Endothelial cell of umbilical vein (primary cell): ENCODE measurements at regions not wholly inside any gene's neighbourhood (a gene's known extent, or its start where the extent isn't known, plus 50 kb on each side); places are given as distances from the start of the nearest gene placed in this dataset.

ENCODE experiments used
- BruUV-seq: library from RNA; stranded (reverse); fragments of 400-500 nt; replicated peaks from 2 replicates; lab custom pipeline; 2021; lab: Mats Ljungman, UMichigan
- CTCF ChIA-PET: fragments of 300-600, 350-600 bp; sonication (Branson Sonifier 250); formaldehyde crosslinking; loops from one replicate; lab custom pipeline; 2021; ENCODE audit warnings: antibody characterized with exemption, inconsistent platforms; lab: Charles Lee
- POLR2A ChIA-PET: fragments of 300-600, 350-600 bp; sonication (Branson Sonifier 250); formaldehyde crosslinking; loops from one replicate; lab custom pipeline; 2021; ENCODE audit warnings: antibody characterized with exemption, inconsistent platforms; lab: Charles Lee
- DNase-seq: peaks from one replicate; pipeline ENCODE4 v3.0.0-alpha.2; 2011; ENCODE audit warnings: low read depth, low spot score
- FAIRE-seq: peaks from 2 replicates; lab custom pipeline; 2011; peaks lifted over from hg19 to GRCh38; lab: Jason Lieb, UNC
- H2AFZ ChIP-seq: 2 replicates; pipeline ENCODE4 v1.6.0; 2012; ENCODE audit warnings: low read depth, low read length, control low read depth, inconsistent platforms
- H3K27ac ChIP-seq: 2 replicates; pipeline ENCODE4 v1.5.1; 2011; ENCODE audit warnings: low read depth, mild to moderate bottlenecking, control low read depth, low read length, moderate library complexity; ENCODE audit not compliant: insufficient read depth
- H3K27me3 ChIP-seq, 2 experiments: 2 replicates each; pipeline versions ENCODE4 v1.6.0 to v1.6.1; 2011; ENCODE audit warnings: low read length in 2 of 2, mixed read lengths in 1 of 2; ENCODE audit not compliant: control insufficient read depth in 2 of 2, insufficient read depth in 2 of 2
- H3K36me3 ChIP-seq, 2 experiments: 2 replicates in 1 of 2; 3 replicates in 1 of 2; pipeline ENCODE4 v1.5.1; 2011; ENCODE audit warnings: low read length in 2 of 2, mild to moderate bottlenecking in 1 of 2, moderate library complexity in 1 of 2; ENCODE audit not compliant: control insufficient read depth in 2 of 2, insufficient read depth in 2 of 2; ENCODE audit errors: extremely low read depth in 1 of 2
- H3K4me1 ChIP-seq: 3 replicates; pipeline ENCODE4 v1.5.1; 2011; ENCODE audit warnings: mild to moderate bottlenecking, low read length; ENCODE audit not compliant: control insufficient read depth, insufficient read depth; ENCODE audit errors: extremely low read depth
- H3K4me2 ChIP-seq: 2 replicates; pipeline ENCODE4 v1.6.1; 2011; ENCODE audit warnings: low read length, control low read depth, mixed read lengths; ENCODE audit not compliant: insufficient read depth
- H3K4me3 ChIP-seq, 3 experiments: fragments of 200-600 bp in 1 of 3; sonication (generic), shearing (Covaris generic) in 1 of 3; replicated peaks in 1 of 3; 2 replicates each; pipeline ENCODE4 v1.5.1; 2011 to 2016; ENCODE audit warnings: control low read depth in 3 of 3, low read length in 3 of 3, mild to moderate bottlenecking in 2 of 3, inconsistent platforms in 1 of 3, low read depth in 1 of 3, moderate library complexity in 1 of 3; ENCODE audit not compliant: insufficient read depth in 1 of 3
- H3K79me2 ChIP-seq: 2 replicates; pipeline ENCODE4 v1.6.0; 2012; ENCODE audit warnings: low read length, inconsistent platforms; ENCODE audit not compliant: control insufficient read depth, insufficient read depth
- H3K9ac ChIP-seq: replicated peaks from 2 replicates; pipeline ENCODE3; 2011; ENCODE audit warnings: low read length, control low read depth; ENCODE audit not compliant: insufficient read depth; ENCODE audit errors: extremely low read depth
- H3K9me1 ChIP-seq: replicated peaks from 3 replicates; pipeline ENCODE4 v1.6.0; 2011; ENCODE audit warnings: mild to moderate bottlenecking, low read length; ENCODE audit not compliant: control insufficient read depth, insufficient read depth; ENCODE audit errors: extremely low read depth
- H3K9me3 ChIP-seq: replicated peaks from 2 replicates; pipeline ENCODE4 v1.5.1; 2012; ENCODE audit warnings: low read length, inconsistent platforms; ENCODE audit not compliant: control insufficient read depth, insufficient read depth
- H4K20me1 ChIP-seq: replicated peaks from 2 replicates; pipeline ENCODE3; 2011; ENCODE audit warnings: mild to moderate bottlenecking, low read length; ENCODE audit not compliant: control insufficient read depth, insufficient read depth; ENCODE audit errors: extremely low read depth
- CTCF ChIP-seq, 2 donors: IDR thresholded peaks; 1 replicate in 1 of 2; 2 replicates in 1 of 2; pipeline ENCODE4 v1.5.1; 2011; ENCODE audit warnings: low read length in 2 of 2, mild to moderate bottlenecking in 2 of 2, moderate library complexity in 2 of 2, control low read depth in 1 of 2, inconsistent platforms in 1 of 2, low read depth in 1 of 2; ENCODE audit not compliant: insufficient read depth in 1 of 2; ENCODE audit errors: extremely low read depth in 1 of 2
- EZH2 ChIP-seq: IDR thresholded peaks from 2 replicates; pipeline ENCODE4 v1.6.1; 2012; ENCODE audit warnings: borderline replicate concordance, low read depth, mild to moderate bottlenecking, moderate library complexity, low read length, inconsistent platforms; ENCODE audit not compliant: severe bottlenecking
- FOS ChIP-seq: IDR thresholded peaks from 2 replicates; pipeline ENCODE4 v1.6.1; 2011; ENCODE audit warnings: mild to moderate bottlenecking, low read length, moderate library complexity, borderline replicate concordance; ENCODE audit not compliant: insufficient read depth
- GATA2 ChIP-seq: IDR thresholded peaks from 2 replicates; pipeline ENCODE4 v1.7.0; 2011; ENCODE audit warnings: low read depth, mild to moderate bottlenecking, moderate library complexity, mixed read lengths, low read length; ENCODE audit not compliant: insufficient read length, insufficient read depth
- JUN ChIP-seq: IDR thresholded peaks from 2 replicates; pipeline ENCODE4 v1.6.1; 2011; ENCODE audit warnings: borderline replicate concordance, low read depth; ENCODE audit not compliant: insufficient read length, insufficient read depth
- MAX ChIP-seq: IDR thresholded peaks from 2 replicates; pipeline ENCODE4 v1.6.1; 2011; ENCODE audit not compliant: insufficient read depth, insufficient read length
- MYC ChIP-seq: IDR thresholded peaks from one replicate; pipeline ENCODE4 v1.6.1; 2011; ENCODE audit warnings: mild to moderate bottlenecking, low read depth, low read length
- POLR2A ChIP-seq: IDR thresholded peaks from 2 replicates; pipeline ENCODE4 v1.6.1; 2012; ENCODE audit warnings: low read depth, mild to moderate bottlenecking, control low read depth, low read length
- POLR2AphosphoS5 ChIP-seq: IDR thresholded peaks from 2 replicates; pipeline ENCODE4 v1.6.1; 2012; ENCODE audit warnings: low read depth, mild to moderate bottlenecking, control low read depth, low read length, moderate library complexity; ENCODE audit not compliant: insufficient read depth
- dilution Hi-C: fragments of 300-500 bp; cut with MboI; formaldehyde crosslinking; loops from one replicate; pipeline ENCODE4 v1.15.0; 2019; ENCODE audit warnings: low sequenced_read_pairs; ENCODE audit not compliant: extremely low pct_ligation_motif_present
- intact Hi-C: fragments of 100-400 bp; cut with micrococcal nuclease; formaldehyde crosslinking; loops from one replicate; pipeline ENCODE4 v1.10.0; 2022

GRCh38 chr13:33746867-33747266, 71.1 kb upstream of the RFC3 start:
- POLR2A ChIA-PET: no interaction called here

More at GRCh38 chr13:33746867-33747266, 71.1 kb upstream of the RFC3 start:
- no peak overlapping the region for H3K4me2 ChIP-seq
- no peaks in the 10 kb centered on the region for H4K20me1 ChIP-seq
- H3K9me1 ChIP-seq: no peaks in the 10 kb centered on the region
- DNase-seq (no peak), FAIRE-seq (no peak)
- H3K4me3 ChIP-seq: no peak overlapping the region
- intact Hi-C loops (no loop called here), dilution Hi-C loops (no loop called here)
- H3K9ac ChIP-seq: no peak overlapping the region
- no peaks in the 10 kb centered on the region for H3K4me1 ChIP-seq
- no peaks in the 10 kb centered on the region for H3K79me2 ChIP-seq
- TF ChIP-seq MYC (no peak), JUN (no peak), POLR2A (no peak), POLR2AphosphoS5 (no peak), MAX (no peak), GATA2 (no peak), CTCF (IDR thresholded peaks at IDR 0.05; ENCODE audit: extremely low read depth in 1 of 2, insufficient read depth in 1 of 2, low read depth in 1 of 2, low read length in 2 of 2) (no peak), EZH2 (no peak), FOS (no peak)
- H3K9me3 ChIP-seq: no peaks in the 10 kb centered on the region
- H3K27ac ChIP-seq: no peak overlapping the region
- H2AFZ ChIP-seq: no peak overlapping the region
- no TSS peak for BruUV-seq
- H3K36me3 ChIP-seq: no peaks in the 10 kb centered on the region
- CTCF ChIA-PET: no interaction called here
- no peaks in the 10 kb centered on the region for H3K27me3 ChIP-seq
